SW480 (cell line): ENCODE measurements at regions not wholly inside any gene's neighbourhood (a gene's known extent, or its start where the extent isn't known, plus 50 kb on each side); places are given as distances from the start of the nearest gene placed in this dataset.
"Not testable (repeated sequence)": the region's sequence is repeated elsewhere in the genome, so short reads cannot be mapped to it uniquely, and the experiment has no call there.

Source experiments
- DNase-seq: peaks from one replicate; pipeline ENCODE4 v3.0.0-alpha.2; 2016; ENCODE audit warnings: low spot score

- DNase-seq, result peak; percentile 54
These were observed 1418.8 kb downstream of the CDH11 start for GRCh38 chr16:63702981-63703590.

GRCh38 chr16:63697736-63698135 lies 1424.1 kb downstream of the CDH11 start:
- no peak for DNase-seq

GRCh38 chr16:63695347-63695746 lies 1426.5 kb downstream of the CDH11 start:
- no peak for DNase-seq

- no peak for DNase-seq
These were observed 1430.9 kb downstream of the CDH11 start for GRCh38 chr16:63690961-63691360.

GRCh38 chr16:63690267-63690666 lies 1431.6 kb downstream of the CDH11 start:
- no peak for DNase-seq

- no peak for DNase-seq
These were observed 1432.8 kb downstream of the CDH11 start for GRCh38 chr16:63689068-63689467.

- no peak for DNase-seq
These were observed 1437.4 kb downstream of the CDH11 start for GRCh38 chr16:63684149-63685101.

- no peak for DNase-seq
These were observed 1439.0 kb downstream of the CDH11 start for GRCh38 chr16:63682844-63683243.

GRCh38 chr16:63672493-63672892 lies 1449.4 kb downstream of the CDH11 start:
- DNase-seq, result no peak

GRCh38 chr16:63663155-63663554 lies 1458.7 kb downstream of the CDH11 start:
- no peak for DNase-seq

GRCh38 chr16:63655846-63656245 lies 1466.0 kb downstream of the CDH11 start:
- no peak for DNase-seq

- DNase-seq, result no peak
These were observed 1468.6 kb downstream of the CDH11 start for GRCh38 chr16:63653044-63653839.

- DNase-seq, result peak; percentile 33
These were observed 1469.8 kb downstream of the CDH11 start for GRCh38 chr16:63652091-63652490.

- DNase-seq, result no peak
These were observed 1471.3 kb downstream of the CDH11 start for GRCh38 chr16:63650550-63650949.

- not testable (repeated sequence) for DNase-seq
These were observed 1488.0 kb downstream of the CDH11 start for GRCh38 chr16:63633706-63634445.

GRCh38 chr16:63629272-63629671 lies 1492.6 kb downstream of the CDH11 start:
- no peak for DNase-seq

GRCh38 chr16:63628812-63629211 lies 1493.1 kb downstream of the CDH11 start:
- no peak for DNase-seq

- DNase-seq, result no peak
These were observed 1496.7 kb downstream of the CDH11 start for GRCh38 chr16:63625126-63625525.

- no peak for DNase-seq
These were observed 1498.3 kb downstream of the CDH11 start for GRCh38 chr16:63623551-63624039.

GRCh38 chr16:63618896-63619485 lies 1502.9 kb downstream of the CDH11 start:
- DNase-seq, result no peak
